Stomach (tissue), 4 donors: ENCODE measurements at regions not wholly inside any gene's neighbourhood (a gene's known extent, or its start where the extent isn't known, plus 50 kb on each side); places are given as distances from the start of the nearest gene placed in this dataset.

Experiments
- EP300 ChIP-seq: sonication (generic); formaldehyde crosslinking; IDR thresholded peaks from one replicate; pipeline ENCODE4 v1.6.1; 2017; ENCODE audit warnings: antibody characterized with exemption
- TF ChIP-seq, protein P1 (sequence below), 7 experiments: fragments of 450-650 bp in 4 of 7; fragments of 200-600 bp in 3 of 7; sonication (generic) in 3 of 7; IDR thresholded peaks; one replicate each; pipeline ENCODE4 v1.5.1; 2016 to 2019; ENCODE audit warnings: antibody characterized with exemption in 7 of 7, control low read depth in 2 of 7, mild to moderate bottlenecking in 1 of 7

GRCh38 chr18:71873695-71874094, 670.4 kb downstream of the CBLN2 start:
- TF ChIP-seq, protein P1, sequence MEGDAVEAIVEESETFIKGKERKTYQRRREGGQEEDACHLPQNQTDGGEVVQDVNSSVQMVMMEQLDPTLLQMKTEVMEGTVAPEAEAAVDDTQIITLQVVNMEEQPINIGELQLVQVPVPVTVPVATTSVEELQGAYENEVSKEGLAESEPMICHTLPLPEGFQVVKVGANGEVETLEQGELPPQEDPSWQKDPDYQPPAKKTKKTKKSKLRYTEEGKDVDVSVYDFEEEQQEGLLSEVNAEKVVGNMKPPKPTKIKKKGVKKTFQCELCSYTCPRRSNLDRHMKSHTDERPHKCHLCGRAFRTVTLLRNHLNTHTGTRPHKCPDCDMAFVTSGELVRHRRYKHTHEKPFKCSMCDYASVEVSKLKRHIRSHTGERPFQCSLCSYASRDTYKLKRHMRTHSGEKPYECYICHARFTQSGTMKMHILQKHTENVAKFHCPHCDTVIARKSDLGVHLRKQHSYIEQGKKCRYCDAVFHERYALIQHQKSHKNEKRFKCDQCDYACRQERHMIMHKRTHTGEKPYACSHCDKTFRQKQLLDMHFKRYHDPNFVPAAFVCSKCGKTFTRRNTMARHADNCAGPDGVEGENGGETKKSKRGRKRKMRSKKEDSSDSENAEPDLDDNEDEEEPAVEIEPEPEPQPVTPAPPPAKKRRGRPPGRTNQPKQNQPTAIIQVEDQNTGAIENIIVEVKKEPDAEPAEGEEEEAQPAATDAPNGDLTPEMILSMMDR (IDR thresholded peaks at IDR 0.05): no peak
- no peak for TF ChIP-seq EP300
